Fibroblast of skin of right quadriceps (primary cell): ENCODE measurements at regions not wholly inside any gene's neighbourhood (a gene's known extent, or its start where the extent isn't known, plus 50 kb on each side); places are given as distances from the start of the nearest gene placed in this dataset.
"Not testable (repeated sequence)": the region's sequence is repeated elsewhere in the genome, so short reads cannot be mapped to it uniquely, and the experiment has no call there.

Experiments
- DNase-seq: peaks from one replicate; pipeline ENCODE4 v3.0.0-alpha.2; 2013

DNA sequence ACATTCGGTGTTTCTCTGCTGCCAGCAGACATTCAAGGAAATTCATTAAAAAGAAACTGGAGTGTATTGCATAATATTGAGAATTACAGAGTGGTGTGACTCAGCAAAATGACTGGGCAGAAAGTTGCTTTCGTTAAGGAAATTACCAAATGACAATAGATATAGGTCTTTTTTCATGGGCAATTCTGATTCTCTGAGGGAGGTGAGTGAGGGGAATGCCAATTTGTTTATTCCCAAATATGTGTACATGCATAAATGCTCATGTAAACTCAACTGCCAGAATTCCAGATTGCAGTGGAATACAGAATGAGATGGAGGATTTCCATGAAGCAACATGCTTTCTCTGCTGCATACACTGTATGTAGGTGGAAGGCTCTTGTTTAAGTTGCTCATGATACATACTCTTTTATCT lies 1730.1 kb downstream of the SLITRK5 start:
- DNase-seq, result peak; percentile 58

DNA sequence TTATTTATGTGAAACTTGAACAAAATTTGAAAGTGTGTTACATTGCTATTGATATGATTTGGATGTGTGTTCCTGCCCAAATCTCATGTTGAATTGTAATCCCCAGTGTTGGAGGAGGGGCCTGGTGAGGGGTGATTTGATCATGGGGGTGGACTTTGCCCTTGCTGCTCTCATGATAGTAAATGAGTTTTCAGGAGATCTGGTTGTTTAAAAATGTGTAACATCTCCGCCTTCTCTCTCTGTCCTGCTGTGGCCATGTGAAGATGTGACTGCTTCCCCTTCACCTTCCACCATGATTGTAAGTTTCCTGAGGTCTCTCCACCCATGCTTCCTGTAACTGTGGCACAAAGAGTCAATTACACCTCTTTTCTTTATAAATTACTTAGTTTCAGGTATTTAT lies 1731.0 kb downstream of the SLITRK5 start:
- DNase-seq, result no peak

- DNase-seq, result not testable (repeated sequence)
These were observed 1734.9 kb downstream of the SLITRK5 start for GRCh38 chr13:89406096-89406495.

DNA sequence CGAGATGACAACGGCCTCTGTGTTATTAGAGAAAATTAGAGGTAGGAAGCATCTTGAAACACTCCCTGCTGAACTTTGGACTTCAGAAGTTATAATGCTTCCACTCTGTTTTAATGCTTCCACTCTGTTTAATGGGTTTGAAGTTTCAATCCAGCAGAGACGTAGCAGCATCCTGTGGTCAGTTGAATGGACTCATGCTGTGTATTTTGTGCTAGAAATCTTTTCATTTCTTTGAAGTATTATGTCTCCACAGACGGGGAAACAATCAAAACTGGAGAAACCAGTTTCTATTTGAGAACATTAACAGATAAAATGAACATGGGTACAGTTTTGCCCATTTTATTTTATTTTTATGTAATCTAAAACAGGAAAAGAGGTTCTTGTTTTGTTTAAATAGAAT lies 1736.2 kb downstream of the SLITRK5 start:
- DNase-seq, result no peak

DNA sequence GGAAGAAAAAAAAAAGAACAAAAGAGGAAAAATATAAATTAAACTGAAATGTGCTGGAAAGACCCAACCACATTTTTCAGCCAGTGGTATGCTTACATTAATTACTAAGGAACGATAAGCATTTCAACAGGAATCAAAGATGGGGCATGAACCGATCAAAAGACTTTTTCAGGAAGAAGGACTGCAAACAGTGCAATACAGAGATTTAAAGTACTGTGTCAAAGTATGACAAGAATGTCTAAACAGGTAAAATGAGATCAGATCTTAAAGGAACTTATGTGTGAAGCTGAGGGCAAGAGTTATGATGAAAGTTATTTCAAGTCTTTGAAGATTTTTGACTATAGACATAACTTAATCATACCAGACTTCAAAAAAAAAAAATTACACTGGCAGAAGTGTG lies 1761.8 kb downstream of the SLITRK5 start:
- no peak for DNase-seq

DNA sequence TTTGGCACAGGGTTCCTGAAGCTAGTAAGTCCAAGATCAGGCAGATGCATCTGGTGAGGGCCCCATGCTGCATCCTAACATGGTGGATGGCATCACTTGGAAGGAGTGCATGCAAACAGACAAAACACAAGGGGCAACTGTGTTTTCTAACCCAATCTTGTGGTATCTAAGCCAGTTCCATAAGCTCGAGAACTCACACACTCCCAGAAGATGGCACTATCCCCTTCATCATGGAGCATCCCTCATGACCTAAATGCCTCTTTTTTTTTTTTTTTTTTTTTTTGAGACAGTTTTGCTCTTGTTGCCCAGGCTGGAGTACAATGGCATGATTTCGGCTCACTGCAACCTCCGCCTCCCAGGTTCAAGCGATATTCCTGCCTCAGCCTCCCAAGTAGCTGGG lies 1763.5 kb downstream of the SLITRK5 start:
- not testable (repeated sequence) for DNase-seq

DNA sequence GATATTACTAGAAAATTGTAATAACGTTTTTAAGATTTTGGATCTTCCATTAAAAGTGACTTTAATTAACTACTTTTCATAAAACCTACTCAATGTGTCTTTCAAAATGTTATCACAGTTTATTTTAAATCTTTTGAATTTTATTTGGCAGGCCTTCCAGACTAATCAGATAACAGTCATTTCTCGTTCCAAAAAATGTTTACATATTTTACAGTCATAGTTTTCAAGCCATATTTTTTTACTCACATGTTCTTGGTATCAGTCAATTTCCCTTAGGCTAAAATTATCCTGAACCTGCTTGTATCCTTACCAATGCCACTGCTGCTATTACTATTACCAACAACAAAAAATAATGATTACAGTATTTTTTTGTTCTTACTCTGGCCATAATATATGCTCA lies 1783.5 kb downstream of the SLITRK5 start:
- no peak for DNase-seq

GRCh38 chr13:89455225-89455624 lies 1784.1 kb downstream of the SLITRK5 start:
- DNase-seq, result no peak

- no peak for DNase-seq
These were observed 1784.6 kb downstream of the SLITRK5 start for GRCh38 chr13:89455741-89456140.

DNA sequence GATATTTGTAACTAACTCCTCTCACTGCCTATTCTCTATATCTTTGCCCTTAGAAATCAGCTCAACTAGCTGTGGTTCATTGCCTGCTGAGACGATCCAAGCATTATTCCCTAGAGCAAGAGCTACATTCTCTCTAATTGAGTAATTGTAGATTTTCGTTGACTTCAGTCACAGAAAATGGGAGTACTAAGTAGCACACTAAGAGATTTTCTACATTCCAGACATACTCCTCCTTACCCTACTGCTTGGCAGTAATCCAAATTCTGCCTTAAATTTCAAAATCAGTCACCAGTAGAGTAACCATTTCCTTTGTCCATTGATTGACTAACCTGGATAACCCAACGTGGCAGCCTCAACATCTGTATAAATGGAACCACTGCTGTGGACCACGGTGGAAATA lies 1786.8 kb downstream of the SLITRK5 start:
- DNase-seq, result peak; percentile 81

DNA sequence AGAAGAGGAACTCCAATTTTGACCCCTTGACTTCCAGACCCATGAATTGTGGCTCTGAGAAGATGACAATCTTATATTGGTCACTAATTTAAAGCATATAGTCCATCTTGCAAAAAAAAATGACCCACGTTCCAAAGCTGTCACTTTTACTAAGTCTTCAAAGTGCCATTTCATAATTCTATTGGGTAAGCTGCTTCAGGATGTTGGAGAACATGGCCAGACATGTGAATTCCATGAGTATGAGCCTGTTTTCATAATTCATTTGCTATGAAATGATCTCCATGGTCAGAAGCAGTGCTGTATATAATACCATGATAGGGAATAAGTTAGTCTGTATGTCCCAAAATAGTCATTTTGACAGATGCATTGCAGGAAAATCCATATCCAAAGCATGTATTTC lies 1787.3 kb downstream of the SLITRK5 start:
- no peak for DNase-seq

- not testable (repeated sequence) for DNase-seq
These were observed 1789.7 kb downstream of the SLITRK5 start for GRCh38 chr13:89460895-89461294.

DNA sequence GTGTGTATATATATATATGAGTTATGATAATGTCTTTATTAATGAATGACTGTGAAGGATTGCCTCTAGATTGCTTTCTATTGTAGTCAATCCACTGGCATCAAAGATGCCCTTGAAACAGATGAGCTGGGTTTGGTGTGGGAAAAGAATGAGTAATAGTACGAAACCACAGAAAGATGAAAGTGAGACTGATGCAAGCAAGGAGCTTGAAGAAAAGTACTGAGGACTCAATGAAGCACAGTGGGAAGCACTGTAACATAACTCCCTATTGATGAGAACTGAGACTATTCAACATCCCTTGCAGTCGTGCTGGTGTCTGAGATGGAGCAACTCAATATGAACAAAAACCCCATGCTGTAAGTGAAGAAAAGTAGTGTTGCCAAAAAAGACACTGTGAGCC lies 1794.2 kb downstream of the SLITRK5 start:
- DNase-seq, result peak; percentile 48

GRCh38 chr13:89468081-89468480 lies 1796.9 kb downstream of the SLITRK5 start:
- DNase-seq, result no peak

DNA sequence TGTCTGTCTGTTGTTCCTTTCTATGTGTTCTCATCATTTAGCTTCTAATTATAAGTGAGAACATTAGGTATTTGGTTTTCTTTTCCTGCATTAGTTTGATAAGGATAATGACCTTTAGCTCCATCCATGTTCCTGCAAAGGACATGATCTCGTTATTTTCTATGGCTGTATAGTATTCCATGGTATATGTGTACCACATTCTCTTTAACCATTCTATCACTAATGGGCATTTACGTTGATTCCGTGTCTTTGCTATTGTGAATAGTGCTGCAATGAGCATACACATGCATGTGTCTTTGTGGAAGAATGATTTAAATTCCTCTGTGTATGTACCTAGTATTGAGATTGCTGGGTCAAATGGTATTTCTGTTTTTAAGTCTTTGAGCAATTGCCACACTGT lies 1799.7 kb downstream of the SLITRK5 start:
- no peak for DNase-seq

- DNase-seq, result no peak
These were observed 1803.3 kb downstream of the SLITRK5 start for GRCh38 chr13:89474432-89474831.

- DNase-seq, result no peak
These were observed 1814.9 kb downstream of the SLITRK5 start for GRCh38 chr13:89486065-89486464.

GRCh38 chr13:89486709-89487108 lies 1815.5 kb downstream of the SLITRK5 start:
- DNase-seq, result no peak

DNA sequence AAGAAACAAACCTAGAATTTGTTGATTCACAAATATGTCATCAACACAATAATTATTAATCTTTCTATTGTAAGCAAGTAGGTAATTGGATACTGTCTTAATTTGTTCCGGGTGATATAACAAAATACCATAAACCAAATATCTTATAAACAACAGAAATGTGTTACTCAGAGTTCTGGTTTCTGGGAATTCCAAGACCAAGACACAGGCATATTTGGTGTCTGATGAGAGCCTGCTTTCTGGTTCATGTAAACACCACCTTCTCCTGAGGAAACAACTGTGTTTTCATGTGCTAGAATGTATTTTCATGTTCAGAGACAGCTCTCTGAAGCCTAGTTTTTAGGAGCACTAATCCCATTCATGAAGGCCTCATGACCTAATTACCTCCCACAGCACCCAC lies 1819.5 kb downstream of the SLITRK5 start:
- no peak for DNase-seq

DNA sequence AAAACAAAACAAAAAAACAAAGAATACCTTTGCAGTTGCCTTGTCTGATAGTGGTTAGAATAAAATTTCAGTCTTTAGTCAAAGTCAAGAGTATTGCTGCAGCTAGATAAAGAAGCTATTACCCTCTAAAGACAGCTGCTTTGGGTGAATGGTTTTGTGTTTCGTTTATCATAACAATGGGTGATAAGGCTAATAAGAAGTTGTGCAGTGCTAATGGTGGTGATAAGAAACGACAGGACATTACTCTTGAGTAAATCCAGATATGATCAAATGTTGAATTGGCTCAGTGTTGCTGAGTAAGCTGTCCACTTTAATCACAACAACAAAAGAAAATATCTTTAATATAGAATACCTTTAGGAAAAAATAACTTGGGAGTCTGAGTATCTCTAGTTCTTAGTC lies 1825.3 kb downstream of the SLITRK5 start:
- no peak for DNase-seq

- DNase-seq, result no peak
These were observed 1826.5 kb downstream of the SLITRK5 start for GRCh38 chr13:89497658-89498057.

DNA sequence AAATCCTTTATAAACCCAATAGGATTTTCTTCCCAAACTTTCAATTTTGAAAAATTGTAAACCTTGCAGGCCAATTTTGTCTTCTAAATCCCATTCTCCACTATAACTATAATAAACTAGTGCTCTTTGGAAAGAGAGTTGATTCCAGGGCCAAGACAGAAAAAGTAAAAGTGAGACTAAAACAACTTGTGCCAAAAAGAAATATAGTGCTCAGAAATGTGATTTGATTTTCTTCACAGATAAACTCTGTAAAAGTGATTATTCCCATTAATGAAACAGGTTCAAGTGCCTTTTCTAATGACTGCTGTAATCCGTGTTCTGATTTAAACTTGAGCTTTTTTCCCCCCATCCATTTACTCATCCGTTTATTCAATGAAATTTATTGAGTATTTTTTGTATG lies 1831.1 kb downstream of the SLITRK5 start:
- no peak for DNase-seq

DNA sequence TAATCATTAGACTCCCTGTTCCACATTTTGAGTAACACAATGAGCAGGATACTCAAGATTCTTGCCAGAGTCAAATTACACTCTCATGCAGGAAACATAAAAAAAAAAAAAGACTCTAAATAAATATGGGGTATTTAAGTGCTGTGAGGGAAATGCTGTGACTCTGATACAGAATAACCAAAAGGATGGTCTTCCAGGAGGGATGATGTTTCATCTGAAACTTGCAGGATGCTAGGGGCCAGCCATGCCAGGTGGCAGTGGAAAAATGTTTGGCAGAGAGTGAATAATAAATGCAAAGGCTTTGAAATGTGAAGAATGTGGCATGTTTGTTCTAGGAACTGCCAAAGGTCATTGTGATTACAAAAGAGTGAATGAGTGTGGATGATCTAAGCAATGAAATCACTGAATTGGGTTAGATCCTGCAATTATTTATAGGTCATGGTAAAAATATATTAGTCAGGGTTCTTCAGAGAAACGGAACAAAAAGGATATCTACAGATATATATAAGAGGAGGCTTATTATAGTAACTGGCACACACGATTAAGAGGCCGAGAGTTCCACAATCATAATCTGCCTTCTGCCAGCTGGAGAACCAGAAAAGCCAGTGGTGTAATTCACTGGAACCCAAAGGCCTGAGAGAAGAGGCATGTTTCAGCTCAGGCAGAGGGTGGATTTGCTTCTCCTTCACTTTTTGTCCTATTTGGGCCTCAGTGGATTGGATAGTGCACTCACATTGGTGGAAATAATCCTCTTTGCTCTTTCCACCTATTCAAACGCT lies 1832.8 kb upstream of the MIR17HG start:
- peak; percentile 25 for DNase-seq

DNA sequence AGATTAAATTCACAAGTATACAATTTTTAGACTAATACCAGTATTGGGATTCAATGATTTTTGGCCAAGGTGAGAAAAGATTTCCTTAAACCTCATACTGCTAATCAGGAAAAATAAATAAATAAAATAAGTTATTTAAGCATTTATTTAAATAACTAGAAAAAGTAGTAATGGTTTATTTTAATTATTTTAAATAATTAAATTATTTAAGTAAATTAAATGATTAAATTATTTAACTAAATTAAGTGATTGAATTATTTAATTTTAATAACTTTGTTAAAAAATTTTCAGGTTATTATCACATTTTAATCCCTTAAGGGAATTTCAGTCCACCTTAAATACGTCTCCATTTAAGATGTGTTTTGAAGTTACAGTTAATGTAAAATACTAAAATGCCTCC lies 1831.5 kb upstream of the MIR17HG start:
- DNase-seq, result no peak
